HEK293 (cell line): ENCODE measurements at regions not wholly inside any gene's neighbourhood (a gene's known extent, or its start where the extent isn't known, plus 50 kb on each side); places are given as distances from the start of the nearest gene placed in this dataset.

Source experiments
- CTCF ChIA-PET: fragments of 350-600 bp; formaldehyde crosslinking; extraction: SDS; loops from one replicate; lab custom pipeline; 2021; ENCODE audit warnings: antibody characterized with exemption; lab: Yijun Ruan, JAX
- POLR2A ChIA-PET: fragments of 300-600 bp; formaldehyde crosslinking; extraction: SDS; loops from one replicate; lab custom pipeline; 2020; ENCODE audit warnings: antibody characterized with exemption, inconsistent platforms; lab: Yijun Ruan, JAX
- H3K27ac ChIP-seq: fragments of 200-500 bp; sonication (Bioruptor generic); 2 replicates; pipeline ENCODE4 v1.5.1; 2014; ENCODE audit warnings: low read depth, low read length, control low read depth, inconsistent platforms; ENCODE audit errors: extremely low read depth
- H3K36me3 ChIP-seq, 2 experiments: fragments of 200-500 bp in 1 of 2; sonication (Bioruptor generic) in 1 of 2; 1 replicate in 1 of 2; 2 replicates in 1 of 2; pipeline ENCODE4 v1.5.1; 2014 to 2017; ENCODE audit warnings: inconsistent platforms in 2 of 2, low read length in 2 of 2; ENCODE audit not compliant: control insufficient read depth in 2 of 2, insufficient read depth in 1 of 2
- H3K4me1 ChIP-seq: fragments of 200-500 bp; sonication (Bioruptor generic); 2 replicates; pipeline ENCODE4 v1.5.1; 2014; ENCODE audit warnings: mild to moderate bottlenecking, low read length, inconsistent platforms; ENCODE audit not compliant: control insufficient read depth, insufficient read depth
- H3K4me3 ChIP-seq: 2 replicates; pipeline ENCODE4 v1.5.1; 2011; ENCODE audit warnings: low read depth, mild to moderate bottlenecking, control low read depth, low read length, moderate library complexity
- H3K9me3 ChIP-seq: fragments of 200-500 bp; sonication (Bioruptor generic); 2 replicates; pipeline ENCODE4 v1.5.1; 2014; ENCODE audit warnings: low read depth, low read length, inconsistent platforms; ENCODE audit not compliant: control insufficient read depth, insufficient read depth
- BCL11B ChIP-seq: fragments of 450-650 bp; formaldehyde crosslinking; IDR thresholded peaks from 2 replicates; pipeline ENCODE4 v1.5.1; 2016; ENCODE audit warnings: low read depth, missing biosample characterization, missing genetic modification characterization
- FEZF1 ChIP-seq: fragments of 450-650 bp; formaldehyde crosslinking; IDR thresholded peaks from 2 replicates; pipeline ENCODE4 v1.5.1; 2016; ENCODE audit warnings: missing biosample characterization, missing genetic modification characterization
- KLF1 ChIP-seq: fragments of 450-650 bp; formaldehyde crosslinking; IDR thresholded peaks from 2 replicates; pipeline ENCODE4 v1.5.1; 2016; ENCODE audit warnings: missing biosample characterization, missing genetic modification characterization
- SCRT2 ChIP-seq: fragments of 450-650 bp; formaldehyde crosslinking; IDR thresholded peaks from 2 replicates; pipeline ENCODE4 v1.5.1; 2016; ENCODE audit warnings: missing biosample characterization, missing genetic modification characterization
- SETDB1 ChIP-seq: IDR thresholded peaks from one replicate; pipeline ENCODE4 v1.6.1; 2017; ENCODE audit warnings: mild to moderate bottlenecking, low read length, moderate library complexity, mixed read lengths; ENCODE audit not compliant: insufficient read length
- TCF7L2 ChIP-seq: IDR thresholded peaks from 2 replicates; pipeline ENCODE4 v1.6.1; 2011; ENCODE audit warnings: low read depth, mild to moderate bottlenecking, inconsistent platforms, low read length, moderate library complexity, borderline replicate concordance
- TRIM28 ChIP-seq: IDR thresholded peaks from 2 replicates; pipeline ENCODE4 v1.6.1; 2011; ENCODE audit warnings: low read length, control low read depth, borderline replicate concordance
- ZBTB48 ChIP-seq: fragments of 450-650 bp; formaldehyde crosslinking; IDR thresholded peaks from 2 replicates; pipeline ENCODE4 v1.5.1; 2016; ENCODE audit warnings: missing biosample characterization, missing genetic modification characterization
- ZFP37 ChIP-seq: fragments of 450-650 bp; formaldehyde crosslinking; IDR thresholded peaks from 2 replicates; pipeline ENCODE4 v1.5.1; 2016; ENCODE audit warnings: missing biosample characterization, missing genetic modification characterization
- ZNF114 ChIP-seq: fragments of 450-650 bp; formaldehyde crosslinking; IDR thresholded peaks from 2 replicates; pipeline ENCODE4 v1.5.0; 2017; ENCODE audit warnings: missing biosample characterization, missing genetic modification characterization
- ZNF133 ChIP-seq: fragments of 450-650 bp; formaldehyde crosslinking; IDR thresholded peaks from 2 replicates; pipeline ENCODE4 v1.5.1; 2016; ENCODE audit warnings: missing biosample characterization, missing genetic modification characterization
- ZNF2 ChIP-seq: fragments of 450-650 bp; formaldehyde crosslinking; IDR thresholded peaks from 2 replicates; pipeline ENCODE4 v1.5.1; 2016; ENCODE audit warnings: missing biosample characterization, missing genetic modification characterization
- ZNF214 ChIP-seq: fragments of 450-650 bp; formaldehyde crosslinking; IDR thresholded peaks from 2 replicates; pipeline ENCODE4 v1.5.1; 2017; ENCODE audit warnings: missing biosample characterization, mild to moderate bottlenecking, missing genetic modification characterization, borderline replicate concordance
- ZNF423 ChIP-seq: fragments of 450-650 bp; formaldehyde crosslinking; IDR thresholded peaks from 2 replicates; pipeline ENCODE4 v1.5.1; 2016; ENCODE audit warnings: missing biosample characterization, missing genetic modification characterization
- ZNF555 ChIP-seq: fragments of 450-650 bp; formaldehyde crosslinking; conservative IDR thresholded peaks from 2 replicates; pipeline ENCODE4 v1.5.1; 2017; ENCODE audit warnings: missing biosample characterization, mild to moderate bottlenecking, missing genetic modification characterization, inconsistent platforms
- ZNF624 ChIP-seq: fragments of 450-650 bp; formaldehyde crosslinking; IDR thresholded peaks from 2 replicates; pipeline ENCODE4 v1.5.1; 2017; ENCODE audit warnings: missing biosample characterization, missing genetic modification characterization
- ZNF654 ChIP-seq: fragments of 450-650 bp; formaldehyde crosslinking; IDR thresholded peaks from 2 replicates; pipeline ENCODE4 v1.5.1; 2016; ENCODE audit warnings: low read depth, missing biosample characterization, missing genetic modification characterization
- ZNF658 ChIP-seq: fragments of 450-650 bp; formaldehyde crosslinking; IDR thresholded peaks from 2 replicates; pipeline ENCODE4; 2016; ENCODE audit warnings: missing biosample characterization, missing genetic modification characterization
- ZNF670 ChIP-seq: fragments of 450-650 bp; formaldehyde crosslinking; IDR thresholded peaks from 2 replicates; pipeline ENCODE4 v1.5.1; 2016; ENCODE audit warnings: missing biosample characterization, missing genetic modification characterization, low read depth
- ZNF677 ChIP-seq: fragments of 450-650 bp; IDR thresholded peaks from 2 replicates; pipeline ENCODE4 v1.5.0; 2018; ENCODE audit warnings: missing biosample characterization, mild to moderate bottlenecking, missing genetic modification characterization, moderate library complexity
- TF ChIP-seq, protein P1 (sequence below): fragments of 450-650 bp; formaldehyde crosslinking; IDR thresholded peaks from 2 replicates; pipeline ENCODE4 v1.5.1; 2016; ENCODE audit warnings: missing biosample characterization, missing genetic modification characterization
- TF ChIP-seq, protein P2 (sequence below): fragments of 450-650 bp; formaldehyde crosslinking; IDR thresholded peaks from 2 replicates; pipeline ENCODE4 v1.5.1; 2016; ENCODE audit warnings: missing biosample characterization, missing genetic modification characterization, borderline replicate concordance
- TF ChIP-seq, protein P3 (sequence below): fragments of 450-650 bp; IDR thresholded peaks from 2 replicates; pipeline ENCODE4 v1.5.1; 2018; ENCODE audit warnings: missing biosample characterization, missing genetic modification characterization
- TF ChIP-seq, protein P4 (sequence below): fragments of 450-650 bp; formaldehyde crosslinking; IDR thresholded peaks from 2 replicates; pipeline ENCODE4 v1.5.1; 2016; ENCODE audit warnings: missing biosample characterization, missing genetic modification characterization

GRCh38 chr1:173406783-173407230 is 70.3 kb upstream of the PRDX6 start:
- no peaks in the 10 kb centered on the region for H3K9me3 ChIP-seq
- TF ChIP-seq, protein P1, sequence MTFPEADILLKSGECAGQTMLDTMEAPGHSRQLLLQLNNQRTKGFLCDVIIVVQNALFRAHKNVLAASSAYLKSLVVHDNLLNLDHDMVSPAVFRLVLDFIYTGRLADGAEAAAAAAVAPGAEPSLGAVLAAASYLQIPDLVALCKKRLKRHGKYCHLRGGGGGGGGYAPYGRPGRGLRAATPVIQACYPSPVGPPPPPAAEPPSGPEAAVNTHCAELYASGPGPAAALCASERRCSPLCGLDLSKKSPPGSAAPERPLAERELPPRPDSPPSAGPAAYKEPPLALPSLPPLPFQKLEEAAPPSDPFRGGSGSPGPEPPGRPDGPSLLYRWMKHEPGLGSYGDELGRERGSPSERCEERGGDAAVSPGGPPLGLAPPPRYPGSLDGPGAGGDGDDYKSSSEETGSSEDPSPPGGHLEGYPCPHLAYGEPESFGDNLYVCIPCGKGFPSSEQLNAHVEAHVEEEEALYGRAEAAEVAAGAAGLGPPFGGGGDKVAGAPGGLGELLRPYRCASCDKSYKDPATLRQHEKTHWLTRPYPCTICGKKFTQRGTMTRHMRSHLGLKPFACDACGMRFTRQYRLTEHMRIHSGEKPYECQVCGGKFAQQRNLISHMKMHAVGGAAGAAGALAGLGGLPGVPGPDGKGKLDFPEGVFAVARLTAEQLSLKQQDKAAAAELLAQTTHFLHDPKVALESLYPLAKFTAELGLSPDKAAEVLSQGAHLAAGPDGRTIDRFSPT (tag by site-specific recombination): no peak
- TF ChIP-seq, protein P2, sequence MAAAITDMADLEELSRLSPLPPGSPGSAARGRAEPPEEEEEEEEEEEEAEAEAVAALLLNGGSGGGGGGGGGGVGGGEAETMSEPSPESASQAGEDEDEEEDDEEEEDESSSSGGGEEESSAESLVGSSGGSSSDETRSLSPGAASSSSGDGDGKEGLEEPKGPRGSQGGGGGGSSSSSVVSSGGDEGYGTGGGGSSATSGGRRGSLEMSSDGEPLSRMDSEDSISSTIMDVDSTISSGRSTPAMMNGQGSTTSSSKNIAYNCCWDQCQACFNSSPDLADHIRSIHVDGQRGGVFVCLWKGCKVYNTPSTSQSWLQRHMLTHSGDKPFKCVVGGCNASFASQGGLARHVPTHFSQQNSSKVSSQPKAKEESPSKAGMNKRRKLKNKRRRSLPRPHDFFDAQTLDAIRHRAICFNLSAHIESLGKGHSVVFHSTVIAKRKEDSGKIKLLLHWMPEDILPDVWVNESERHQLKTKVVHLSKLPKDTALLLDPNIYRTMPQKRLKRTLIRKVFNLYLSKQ (tag by site-specific recombination): no peak
- TF ChIP-seq, protein P3, sequence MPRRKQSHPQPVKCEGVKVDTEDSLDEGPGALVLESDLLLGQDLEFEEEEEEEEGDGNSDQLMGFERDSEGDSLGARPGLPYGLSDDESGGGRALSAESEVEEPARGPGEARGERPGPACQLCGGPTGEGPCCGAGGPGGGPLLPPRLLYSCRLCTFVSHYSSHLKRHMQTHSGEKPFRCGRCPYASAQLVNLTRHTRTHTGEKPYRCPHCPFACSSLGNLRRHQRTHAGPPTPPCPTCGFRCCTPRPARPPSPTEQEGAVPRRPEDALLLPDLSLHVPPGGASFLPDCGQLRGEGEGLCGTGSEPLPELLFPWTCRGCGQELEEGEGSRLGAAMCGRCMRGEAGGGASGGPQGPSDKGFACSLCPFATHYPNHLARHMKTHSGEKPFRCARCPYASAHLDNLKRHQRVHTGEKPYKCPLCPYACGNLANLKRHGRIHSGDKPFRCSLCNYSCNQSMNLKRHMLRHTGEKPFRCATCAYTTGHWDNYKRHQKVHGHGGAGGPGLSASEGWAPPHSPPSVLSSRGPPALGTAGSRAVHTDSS (tag by site-specific recombination): no peak
- no peak for TF ChIP-seq ZNF658
- TF ChIP-seq SETDB1: no peak
- TF ChIP-seq ZNF677 (tag by site-specific recombination): no peak
- TF ChIP-seq ZNF670 (tag by site-specific recombination): no peak
- TF ChIP-seq ZBTB48 (tag by site-specific recombination): no peak
- no peak for TF ChIP-seq BCL11B
- no peak for TF ChIP-seq FEZF1 (tag by site-specific recombination)
- no peak for TF ChIP-seq ZNF2
- TF ChIP-seq TCF7L2: no peak
- TF ChIP-seq TRIM28: no peak
- TF ChIP-seq, all 188 proteins: peak for 0
- peaks cover 0 to 4% of the 10 kb centered on the region in 2 experiments; a peak in 1 of 3 replicates for H3K36me3 ChIP-seq
- POLR2A ChIA-PET: no interaction called here
- no peak overlapping the region for H3K4me3 ChIP-seq
- H3K4me1 ChIP-seq: no peaks in the 10 kb centered on the region
- H3K27ac ChIP-seq: no peak overlapping the region
- CTCF ChIA-PET: interaction anchor here (0.7 kb wide), 1 partner anchor 662 kb away, joined by 3 read pairs; no protein-coding TSS in a partner anchor

DNA sequence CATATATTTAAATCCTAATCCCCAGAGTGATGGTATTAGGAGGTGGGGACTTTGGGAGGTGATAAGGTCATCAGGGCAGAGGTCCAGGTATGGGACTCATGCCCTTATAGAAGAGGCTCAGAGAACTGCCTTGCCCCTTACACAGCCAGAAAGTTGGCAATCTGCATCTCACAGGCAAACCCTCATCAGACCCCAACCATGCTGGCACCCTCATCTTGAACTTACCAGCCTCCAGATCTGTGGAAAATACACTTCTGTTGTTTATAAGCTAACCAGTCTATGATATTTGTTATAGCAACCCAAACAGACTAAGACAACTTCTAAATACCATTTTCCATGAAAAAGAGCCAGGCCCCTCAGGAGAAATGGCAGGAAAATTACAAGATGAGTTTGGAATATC is 69.3 kb upstream of the PRDX6 start:
- H3K36me3 ChIP-seq: peaks cover 0 to 4% of the 10 kb centered on the region in 2 experiments; a peak in 1 of 3 replicates
- H3K27ac ChIP-seq: no peak overlapping the region
- POLR2A ChIA-PET: interaction anchor here (0.6 kb wide), 1 partner anchor 989 kb away, joined by 4 read pairs; no protein-coding TSS in a partner anchor
- TF ChIP-seq KLF1 (tag by site-specific recombination) (no peak), ZFP37 (tag by site-specific recombination) (peak; percentile 98), ZNF624 (tag by site-specific recombination) (no peak)
- no peak overlapping the region for H3K4me3 ChIP-seq
- no peaks in the 10 kb centered on the region for H3K4me1 ChIP-seq
- H3K9me3 ChIP-seq: no peaks in the 10 kb centered on the region
- CTCF ChIA-PET: interaction anchor here (0.7 kb wide), 1 partner anchor 663 kb away, joined by 3 read pairs; no protein-coding TSS in a partner anchor

- POLR2A ChIA-PET: no interaction called here
- no peak overlapping the region for H3K4me3 ChIP-seq
- H3K27ac ChIP-seq: no peak overlapping the region
- no peaks in the 10 kb centered on the region for H3K4me1 ChIP-seq
- CTCF ChIA-PET: no interaction called here
- H3K9me3 ChIP-seq: no peaks in the 10 kb centered on the region
- peaks cover 0 to 4% of the 10 kb centered on the region in 2 experiments; a peak in 1 of 3 replicates for H3K36me3 ChIP-seq
- TF ChIP-seq ZNF114 (tag by site-specific recombination): no peak
- no peak for TF ChIP-seq SCRT2 (tag by site-specific recombination)
- no peak for TF ChIP-seq ZNF423 (tag by site-specific recombination)
- no peak for TF ChIP-seq ZNF555
- TF ChIP-seq ZNF654 (tag by site-specific recombination): no peak
- TF ChIP-seq, protein P4, sequence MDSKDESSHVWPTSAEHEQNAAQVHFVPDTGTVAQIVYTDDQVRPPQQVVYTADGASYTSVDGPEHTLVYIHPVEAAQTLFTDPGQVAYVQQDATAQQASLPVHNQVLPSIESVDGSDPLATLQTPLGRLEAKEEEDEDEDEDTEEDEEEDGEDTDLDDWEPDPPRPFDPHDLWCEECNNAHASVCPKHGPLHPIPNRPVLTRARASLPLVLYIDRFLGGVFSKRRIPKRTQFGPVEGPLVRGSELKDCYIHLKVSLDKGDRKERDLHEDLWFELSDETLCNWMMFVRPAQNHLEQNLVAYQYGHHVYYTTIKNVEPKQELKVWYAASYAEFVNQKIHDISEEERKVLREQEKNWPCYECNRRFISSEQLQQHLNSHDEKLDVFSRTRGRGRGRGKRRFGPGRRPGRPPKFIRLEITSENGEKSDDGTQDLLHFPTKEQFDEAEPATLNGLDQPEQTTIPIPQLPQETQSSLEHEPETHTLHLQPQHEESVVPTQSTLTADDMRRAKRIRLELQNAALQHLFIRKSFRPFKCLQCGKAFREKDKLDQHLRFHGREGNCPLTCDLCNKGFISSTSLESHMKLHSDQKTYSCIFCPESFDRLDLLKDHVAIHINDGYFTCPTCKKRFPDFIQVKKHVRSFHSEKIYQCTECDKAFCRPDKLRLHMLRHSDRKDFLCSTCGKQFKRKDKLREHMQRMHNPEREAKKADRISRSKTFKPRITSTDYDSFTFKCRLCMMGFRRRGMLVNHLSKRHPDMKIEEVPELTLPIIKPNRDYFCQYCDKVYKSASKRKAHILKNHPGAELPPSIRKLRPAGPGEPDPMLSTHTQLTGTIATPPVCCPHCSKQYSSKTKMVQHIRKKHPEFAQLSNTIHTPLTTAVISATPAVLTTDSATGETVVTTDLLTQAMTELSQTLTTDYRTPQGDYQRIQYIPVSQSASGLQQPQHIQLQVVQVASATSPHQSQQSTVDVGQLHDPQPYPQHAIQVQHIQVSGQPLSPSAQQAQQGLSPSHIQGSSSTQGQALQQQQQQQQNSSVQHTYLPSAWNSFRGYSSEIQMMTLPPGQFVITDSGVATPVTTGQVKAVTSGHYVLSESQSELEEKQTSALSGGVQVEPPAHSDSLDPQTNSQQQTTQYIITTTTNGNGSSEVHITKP: no peak
- no peak for TF ChIP-seq ZNF133 (tag by site-specific recombination)
- TF ChIP-seq ZNF214: no peak
- TF ChIP-seq ZNF677 (tag by site-specific recombination): no peak
Measured at GRCh38 chr1:173408886-173409285, 68.2 kb upstream of the PRDX6 start.
